CD4-positive, CD25-positive, alpha-beta regulatory T cell (primary cell): ENCODE measurements at regions not wholly inside any gene's neighbourhood (a gene's known extent, or its start where the extent isn't known, plus 50 kb on each side); places are given as distances from the start of the nearest gene placed in this dataset.
A peak's percentile ranks its signal among the peaks of the same experiment; 100 is the strongest.

Experiments used
- ATAC-seq, 2 donors: fragments of 150-1000 bp; cut with Tn5 transposase; one replicate each; pipeline ENCODE4 v1.10.0; 2021; ENCODE audit warnings: low read depth in 2 of 2, moderate number of reproducible peaks in 2 of 2, moderate library complexity in 1 of 2
- DNase-seq, 3 donors: peaks; one replicate each; pipeline versions ENCODE4 v3.0.0 to v3.0.0-alpha.2; 2012 to 2022; ENCODE audit warnings: mixed read lengths in 1 of 3
- H3K27ac ChIP-seq: one replicate; pipeline ENCODE4 v1.7.0; 2013; ENCODE audit warnings: mild to moderate bottlenecking, low read length; ENCODE audit not compliant: insufficient read depth, poor library complexity, severe bottlenecking
- H3K27me3 ChIP-seq: one replicate; pipeline ENCODE4 v1.7.0; 2013; ENCODE audit warnings: low read length; ENCODE audit not compliant: control insufficient read depth, insufficient read depth
- H3K36me3 ChIP-seq: one replicate; pipeline ENCODE4 v1.7.0; 2013; ENCODE audit warnings: mild to moderate bottlenecking, low read length, moderate library complexity; ENCODE audit not compliant: control insufficient read depth, insufficient read depth
- H3K4me1 ChIP-seq: 2 replicates; pipeline ENCODE4 v1.7.0; 2013; ENCODE audit warnings: mild to moderate bottlenecking, low read length; ENCODE audit not compliant: insufficient read depth, control insufficient read depth, poor library complexity, severe bottlenecking
- H3K4me3 ChIP-seq: one replicate; pipeline ENCODE4 v1.7.0; 2013; ENCODE audit warnings: low read depth, mild to moderate bottlenecking, low read length, moderate library complexity
- H3K9me3 ChIP-seq, 2 experiments: 1 replicate in 1 of 2; 2 replicates in 1 of 2; pipeline ENCODE4 v1.7.0; 2013; ENCODE audit warnings: low read length in 2 of 2, mild to moderate bottlenecking in 1 of 2, moderate library complexity in 1 of 2; ENCODE audit not compliant: control insufficient read depth in 2 of 2
- H3K27ac Mint-ChIP-seq, 3 donors: one replicate each; pipeline ENCODE4 v1.8.0; 2020 to 2022; ENCODE audit warnings: mild to moderate bottlenecking in 3 of 3, mixed read lengths in 3 of 3, moderate library complexity in 2 of 3
- H3K27me3 Mint-ChIP-seq: one replicate; pipeline ENCODE4 v1.8.0; 2022; ENCODE audit warnings: mild to moderate bottlenecking, mixed read lengths
- H3K36me3 Mint-ChIP-seq: one replicate; pipeline ENCODE4 v1.8.0; 2020; ENCODE audit warnings: mixed read lengths
- H3K4me1 Mint-ChIP-seq, 4 donors: one replicate each; pipeline ENCODE4 v1.8.0; 2020 to 2022; ENCODE audit warnings: mixed read lengths in 4 of 4, mild to moderate bottlenecking in 1 of 4
- H3K4me3 Mint-ChIP-seq, 4 donors: one replicate each; pipeline ENCODE4 v1.8.0; 2020 to 2022; ENCODE audit warnings: mild to moderate bottlenecking in 4 of 4, mixed read lengths in 4 of 4, moderate library complexity in 3 of 4
- H3K9me3 Mint-ChIP-seq, 7 donors: one replicate each; pipeline ENCODE4 v1.8.0; 2020 to 2022; ENCODE audit warnings: mixed read lengths in 7 of 7, mild to moderate bottlenecking in 3 of 7, moderate library complexity in 2 of 7

GRCh38 chrX:134727363-134727762 is 69.1 kb upstream of the PLAC1 start:
- H3K27me3 ChIP-seq: no peaks in the 10 kb centered on the region
- H3K27me3 Mint-ChIP-seq: peaks cover 6% of the 10 kb centered on the region
- H3K9me3 ChIP-seq: no peaks in the 10 kb centered on the region
- no peaks in the 10 kb centered on the region for H3K9me3 Mint-ChIP-seq
- H3K27ac Mint-ChIP-seq: no peak overlapping the region
- no peak overlapping the region for H3K27ac ChIP-seq
- DNase-seq: no peak
- ATAC-seq: no peak
- H3K4me1 Mint-ChIP-seq: no peaks in the 10 kb centered on the region
- H3K4me3 ChIP-seq: no peak overlapping the region
- H3K4me1 ChIP-seq: no peaks in the 10 kb centered on the region
- no peaks in the 10 kb centered on the region for H3K36me3 Mint-ChIP-seq
- H3K36me3 ChIP-seq: no peaks in the 10 kb centered on the region
- no peak overlapping the region for H3K4me3 Mint-ChIP-seq

GRCh38 chrX:134725103-134725690 is 66.9 kb upstream of the PLAC1 start:
- Mint-ChIP-seq H3K9me3 (peaks cover 0 to 3% (median 0%) of the 10 kb centered on the region in 7 donors), H3K27me3 (peaks cover 6% of the 10 kb centered on the region), H3K4me1 (no peaks in the 10 kb centered on the region), H3K4me3 (no peak overlapping the region), H3K36me3 (no peaks in the 10 kb centered on the region), H3K27ac (no peak overlapping the region)
- H3K9me3 ChIP-seq: no peaks in the 10 kb centered on the region
- no peaks in the 10 kb centered on the region for H3K4me1 ChIP-seq
- ATAC-seq (no peak), DNase-seq (no peak)
- no peaks in the 10 kb centered on the region for H3K36me3 ChIP-seq
- no peak overlapping the region for H3K4me3 ChIP-seq
- no peaks in the 10 kb centered on the region for H3K27me3 ChIP-seq
- H3K27ac ChIP-seq: no peak overlapping the region

GRCh38 chrX:134721766-134722532 is 63.7 kb upstream of the PLAC1 start:
- H3K27ac Mint-ChIP-seq: peak overlapping the region in 1 of 3 donors; percentile 71
- no peaks in the 10 kb centered on the region for H3K27me3 ChIP-seq
- H3K36me3 ChIP-seq: no peaks in the 10 kb centered on the region
- no peak overlapping the region for H3K4me3 ChIP-seq
- H3K4me1 Mint-ChIP-seq: peaks cover 0 to 10% (median 6%) of the 10 kb centered on the region in 4 donors
- H3K27me3 Mint-ChIP-seq: peaks cover 11% of the 10 kb centered on the region
- no peaks in the 10 kb centered on the region for H3K9me3 ChIP-seq
- no peak overlapping the region for H3K27ac ChIP-seq
- peaks cover 0 to 3% (median 0%) of the 10 kb centered on the region in 7 donors for H3K9me3 Mint-ChIP-seq
- DNase-seq (no peak), ATAC-seq (no peak)
- peaks cover 4% of the 10 kb centered on the region for H3K4me1 ChIP-seq
- no peak overlapping the region for H3K4me3 Mint-ChIP-seq
- no peaks in the 10 kb centered on the region for H3K36me3 Mint-ChIP-seq

GRCh38 chrX:134718966-134719317 is 60.7 kb upstream of the PLAC1 start:
- H3K27ac Mint-ChIP-seq: peak overlapping the region in 1 of 3 donors; percentile 26
- ATAC-seq: peak in 1 of 2 donors; percentile 46

GRCh38 chrX:134718105-134718965 is 60.1 kb upstream of the PLAC1 start:
- ATAC-seq (no peak), DNase-seq (peak in 1 of 3 donors; percentile 35)
- H3K36me3 Mint-ChIP-seq: no peaks in the 10 kb centered on the region
- H3K9me3 ChIP-seq: no peaks in the 10 kb centered on the region
- H3K36me3 ChIP-seq: no peaks in the 10 kb centered on the region
- H3K4me1 ChIP-seq: peaks cover 4% of the 10 kb centered on the region
- H3K27me3 ChIP-seq: no peaks in the 10 kb centered on the region
- H3K27me3 Mint-ChIP-seq: peaks cover 5% of the 10 kb centered on the region
- H3K27ac ChIP-seq: no peak overlapping the region
- peak overlapping the region in 1 of 4 donors; percentile 52 for H3K4me3 Mint-ChIP-seq
- H3K4me1 Mint-ChIP-seq: peaks cover 0 to 10% (median 6%) of the 10 kb centered on the region in 4 donors
- no peak overlapping the region for H3K4me3 ChIP-seq
- peak overlapping the region in 1 of 3 donors; percentile 26 for H3K27ac Mint-ChIP-seq
- H3K9me3 Mint-ChIP-seq: peaks cover 0 to 3% (median 0%) of the 10 kb centered on the region in 7 donors

More at GRCh38 chrX:134718966-134719317, 60.7 kb upstream of the PLAC1 start:
- Histone ChIP-seq H3K27ac (no peak overlapping the region), H3K27me3 (no peaks in the 10 kb centered on the region), H3K4me1 (peaks cover 4% of the 10 kb centered on the region), H3K9me3 (no peaks in the 10 kb centered on the region), H3K4me3 (no peak overlapping the region), H3K36me3 (no peaks in the 10 kb centered on the region)
- H3K27me3 Mint-ChIP-seq: peaks cover 5% of the 10 kb centered on the region
- H3K36me3 Mint-ChIP-seq: no peaks in the 10 kb centered on the region
- peak in 2 of 3 donors; percentile 34 to 81 for DNase-seq
- peaks cover 0 to 3% (median 0%) of the 10 kb centered on the region in 7 donors for H3K9me3 Mint-ChIP-seq
- peak overlapping the region in 1 of 4 donors; percentile 52 for H3K4me3 Mint-ChIP-seq
- peaks cover 0 to 10% (median 6%) of the 10 kb centered on the region in 4 donors for H3K4me1 Mint-ChIP-seq

- Mint-ChIP-seq H3K27me3 (peaks cover 5% of the 10 kb centered on the region), H3K27ac (no peak overlapping the region), H3K9me3 (peaks cover 0 to 3% (median 0%) of the 10 kb centered on the region in 7 donors), H3K4me3 (no peak overlapping the region), H3K4me1 (peaks cover 0 to 10% (median 6%) of the 10 kb centered on the region in 4 donors), H3K36me3 (no peaks in the 10 kb centered on the region)
- H3K27ac ChIP-seq: no peak overlapping the region
- peaks cover 4% of the 10 kb centered on the region for H3K4me1 ChIP-seq
- H3K36me3 ChIP-seq: no peaks in the 10 kb centered on the region
- H3K9me3 ChIP-seq: no peaks in the 10 kb centered on the region
- no peak overlapping the region for H3K4me3 ChIP-seq
- no peak for ATAC-seq
- H3K27me3 ChIP-seq: no peaks in the 10 kb centered on the region
- DNase-seq: no peak
Observed at GRCh38 chrX:134717698-134718097, 59.4 kb upstream of the PLAC1 start.

GRCh38 chrX:134716620-134717012 is 58.3 kb upstream of the PLAC1 start:
- H3K36me3 Mint-ChIP-seq: no peaks in the 10 kb centered on the region
- Histone ChIP-seq H3K9me3 (no peaks in the 10 kb centered on the region), H3K27ac (no peak overlapping the region), H3K27me3 (no peaks in the 10 kb centered on the region), H3K4me1 (peaks cover 4% of the 10 kb centered on the region), H3K4me3 (no peak overlapping the region), H3K36me3 (no peaks in the 10 kb centered on the region)
- H3K27ac Mint-ChIP-seq: no peak overlapping the region
- no peak overlapping the region for H3K4me3 Mint-ChIP-seq
- peaks cover 0 to 2% (median 0%) of the 10 kb centered on the region in 7 donors for H3K9me3 Mint-ChIP-seq
- peaks cover 0 to 10% (median 6%) of the 10 kb centered on the region in 4 donors for H3K4me1 Mint-ChIP-seq
- DNase-seq (no peak), ATAC-seq (no peak)
- peaks cover 9% of the 10 kb centered on the region for H3K27me3 Mint-ChIP-seq
